B cell (primary cell): ENCODE measurements at regions not wholly inside any gene's neighbourhood (a gene's known extent, or its start where the extent isn't known, plus 50 kb on each side); places are given as distances from the start of the nearest gene placed in this dataset.

Experiments used
- ATAC-seq: fragments of 200-7000 bp; cut with Tn5 transposase; one replicate; pipeline ENCODE4 v1.10.0; 2021; ENCODE audit warnings: low read depth, mild to moderate bottlenecking, moderate number of reproducible peaks, moderate library complexity
- CTCF ChIA-PET: fragments of 350-600 bp; sonication (Branson Sonifier 250); formaldehyde crosslinking; loops from one replicate; lab custom pipeline; 2021; ENCODE audit warnings: antibody characterized with exemption, inconsistent platforms; lab: Charles Lee
- POLR2A ChIA-PET: fragments of 350-600 bp; sonication (Branson Sonifier 250); formaldehyde crosslinking; loops from one replicate; lab custom pipeline; 2021; ENCODE audit warnings: antibody characterized with exemption; lab: Charles Lee
- DNase-seq: peaks from one replicate; pipeline ENCODE4 v3.0.0; 2013
- H2AFZ ChIP-seq: 2 replicates; pipeline ENCODE4 v1.6.1; 2012; ENCODE audit warnings: mild to moderate bottlenecking, low read depth, low read length; ENCODE audit not compliant: insufficient read depth, poor library complexity, severe bottlenecking
- H3K27ac ChIP-seq, 2 donors: 1 replicate in 1 of 2; 2 replicates in 1 of 2; pipeline ENCODE4 v1.5.1; 2012 to 2013; ENCODE audit warnings: low read length in 2 of 2, mild to moderate bottlenecking in 2 of 2, moderate library complexity in 1 of 2
- H3K27me3 ChIP-seq, 4 experiments: fragments of 200-600 bp in 1 of 4; sonication (generic) in 1 of 4; replicated peaks in 1 of 4; 1 replicate in 2 of 4; 2 replicates in 2 of 4; pipeline versions ENCODE4 v1.6.1 to v1.7.0; 2013 to 2016; ENCODE audit warnings: low read length in 3 of 4, mild to moderate bottlenecking in 2 of 4, mixed read lengths in 1 of 4, moderate library complexity in 1 of 4; ENCODE audit not compliant: insufficient read depth in 4 of 4, control insufficient read depth in 3 of 4; ENCODE audit errors: control extremely low read depth in 1 of 4
- H3K36me3 ChIP-seq, 2 experiments: replicated peaks in 1 of 2; 1 replicate in 1 of 2; 2 replicates in 1 of 2; pipeline versions ENCODE4 v1.6.1 to v1.7.1; 2013; ENCODE audit warnings: low read length in 1 of 2; ENCODE audit not compliant: insufficient read depth in 2 of 2, control insufficient read depth in 1 of 2; ENCODE audit errors: control extremely low read depth in 1 of 2, extremely low read depth in 1 of 2
- H3K4me1 ChIP-seq, 2 donors: fragments of 200-600 bp in 1 of 2; sonication (generic) in 1 of 2; 1 replicate in 1 of 2; 2 replicates in 1 of 2; pipeline versions ENCODE4 v1.5.1 to v1.6.1; 2013 to 2017; ENCODE audit warnings: low read length in 2 of 2; ENCODE audit not compliant: control insufficient read depth in 2 of 2, insufficient read depth in 2 of 2
- H3K4me2 ChIP-seq: replicated peaks from 2 replicates; pipeline ENCODE3; 2012; ENCODE audit warnings: mild to moderate bottlenecking, low read depth, low read length; ENCODE audit not compliant: poor library complexity, severe bottlenecking
- H3K4me3 ChIP-seq, 5 experiments: fragments of 200-600 bp in 1 of 5; sonication (generic) in 1 of 5; 1 replicate in 3 of 5; 2 replicates in 2 of 5; pipeline versions ENCODE4 v1.5.1 to v1.7.0; 2011 to 2016; ENCODE audit warnings: low read length in 4 of 5, mild to moderate bottlenecking in 4 of 5, low read depth in 2 of 5, control low read depth in 1 of 5, moderate library complexity in 1 of 5; ENCODE audit not compliant: insufficient read depth in 1 of 5; ENCODE audit errors: control extremely low read depth in 1 of 5, extremely low read depth in 1 of 5
- H3K79me2 ChIP-seq: fragments of 200-600 bp; sonication (generic); one replicate; pipeline ENCODE4 v1.6.0; 2016; ENCODE audit warnings: low read length; ENCODE audit not compliant: control insufficient read depth, insufficient read depth
- H3K9ac ChIP-seq: fragments of 200-600 bp; sonication (generic); 2 replicates; pipeline ENCODE4 v1.6.1; 2017; ENCODE audit warnings: mild to moderate bottlenecking, low read length, moderate library complexity
- H3K9me3 ChIP-seq, 3 donors: one replicate each; pipeline versions ENCODE4 v1.6.1 to v1.7.1; 2013; ENCODE audit warnings: low read length in 2 of 3; ENCODE audit not compliant: control insufficient read depth in 2 of 3, insufficient read depth in 1 of 3; ENCODE audit errors: control extremely low read depth in 1 of 3
- H4K20me1 ChIP-seq: 2 replicates; pipeline ENCODE4 v1.6.0; 2012; ENCODE audit warnings: mild to moderate bottlenecking, low read length; ENCODE audit not compliant: insufficient read depth, control insufficient read depth, poor library complexity, severe bottlenecking
- H3K27ac Mint-ChIP-seq: one replicate; pipeline ENCODE4 v1.8.0; 2021; ENCODE audit warnings: mixed read lengths
- H3K27me3 Mint-ChIP-seq: one replicate; pipeline ENCODE4 v1.8.0; 2021; ENCODE audit warnings: mixed read lengths
- H3K4me1 Mint-ChIP-seq: one replicate; pipeline ENCODE4 v1.8.0; 2021; ENCODE audit warnings: mixed read lengths
- H3K4me3 Mint-ChIP-seq: one replicate; pipeline ENCODE4 v1.8.0; 2021; ENCODE audit warnings: mixed read lengths
- H3K9me3 Mint-ChIP-seq: one replicate; pipeline ENCODE4 v1.8.0; 2022; ENCODE audit warnings: mixed read lengths; ENCODE audit not compliant: insufficient read depth
- EZH2 ChIP-seq: IDR thresholded peaks from 2 replicates; pipeline ENCODE4 v1.6.1; 2012; ENCODE audit warnings: borderline replicate concordance, low read depth, mild to moderate bottlenecking, moderate library complexity, low read length; ENCODE audit not compliant: insufficient read depth, poor library complexity, severe bottlenecking
- whole genome bisulfite sequencing: methylation state at CpG from one replicate; pipeline ENCODE4 v1.1.5; 2013; ENCODE audit warnings: missing lambda C conversion rate; ENCODE audit not compliant: insufficient coverage; 5-methylcytosine and 5-hydroxymethylcytosine counted together
- intact Hi-C: fragments of 100-400 bp; cut with micrococcal nuclease; formaldehyde crosslinking; loops from one replicate; pipeline ENCODE4 v1.10.0; 2022
- TF ChIP-seq, protein P1 (sequence below): fragments of 200-600 bp; IDR thresholded peaks from one replicate; pipeline ENCODE4 v1.8.0; 2022; ENCODE audit warnings: antibody characterized with exemption, mild to moderate bottlenecking

GRCh38 chr10:9895981-9896380, 1121.7 kb upstream of the CELF2 start:
- Mint-ChIP-seq H3K27me3 (no peaks in the 10 kb centered on the region), H3K4me1 (no peaks in the 10 kb centered on the region), H3K9me3 (no peaks in the 10 kb centered on the region), H3K27ac (no peak overlapping the region), H3K4me3 (no peak overlapping the region)
- Histone ChIP-seq H3K9me3 (peaks cover 0 to 1% (median 0%) of the 10 kb centered on the region in 3 donors), H3K4me1 (no peaks in the 10 kb centered on the region), H3K27me3 (no peaks in the 10 kb centered on the region), H3K4me2 (no peak overlapping the region), H2AFZ (no peak overlapping the region), H3K36me3 (no peaks in the 10 kb centered on the region), H3K79me2 (no peaks in the 10 kb centered on the region), H3K27ac (no peak overlapping the region), H3K9ac (no peak overlapping the region), H4K20me1 (no peaks in the 10 kb centered on the region), H3K4me3 (no peak overlapping the region)
- intact Hi-C loops = no loop called here
- POLR2A ChIA-PET = no interaction called here
- no peak for TF ChIP-seq EZH2
- TF ChIP-seq, protein P1, sequence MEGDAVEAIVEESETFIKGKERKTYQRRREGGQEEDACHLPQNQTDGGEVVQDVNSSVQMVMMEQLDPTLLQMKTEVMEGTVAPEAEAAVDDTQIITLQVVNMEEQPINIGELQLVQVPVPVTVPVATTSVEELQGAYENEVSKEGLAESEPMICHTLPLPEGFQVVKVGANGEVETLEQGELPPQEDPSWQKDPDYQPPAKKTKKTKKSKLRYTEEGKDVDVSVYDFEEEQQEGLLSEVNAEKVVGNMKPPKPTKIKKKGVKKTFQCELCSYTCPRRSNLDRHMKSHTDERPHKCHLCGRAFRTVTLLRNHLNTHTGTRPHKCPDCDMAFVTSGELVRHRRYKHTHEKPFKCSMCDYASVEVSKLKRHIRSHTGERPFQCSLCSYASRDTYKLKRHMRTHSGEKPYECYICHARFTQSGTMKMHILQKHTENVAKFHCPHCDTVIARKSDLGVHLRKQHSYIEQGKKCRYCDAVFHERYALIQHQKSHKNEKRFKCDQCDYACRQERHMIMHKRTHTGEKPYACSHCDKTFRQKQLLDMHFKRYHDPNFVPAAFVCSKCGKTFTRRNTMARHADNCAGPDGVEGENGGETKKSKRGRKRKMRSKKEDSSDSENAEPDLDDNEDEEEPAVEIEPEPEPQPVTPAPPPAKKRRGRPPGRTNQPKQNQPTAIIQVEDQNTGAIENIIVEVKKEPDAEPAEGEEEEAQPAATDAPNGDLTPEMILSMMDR = no peak
- DNase-seq = no peak
- CTCF ChIA-PET = no interaction called here
- no peak for ATAC-seq

DNA sequence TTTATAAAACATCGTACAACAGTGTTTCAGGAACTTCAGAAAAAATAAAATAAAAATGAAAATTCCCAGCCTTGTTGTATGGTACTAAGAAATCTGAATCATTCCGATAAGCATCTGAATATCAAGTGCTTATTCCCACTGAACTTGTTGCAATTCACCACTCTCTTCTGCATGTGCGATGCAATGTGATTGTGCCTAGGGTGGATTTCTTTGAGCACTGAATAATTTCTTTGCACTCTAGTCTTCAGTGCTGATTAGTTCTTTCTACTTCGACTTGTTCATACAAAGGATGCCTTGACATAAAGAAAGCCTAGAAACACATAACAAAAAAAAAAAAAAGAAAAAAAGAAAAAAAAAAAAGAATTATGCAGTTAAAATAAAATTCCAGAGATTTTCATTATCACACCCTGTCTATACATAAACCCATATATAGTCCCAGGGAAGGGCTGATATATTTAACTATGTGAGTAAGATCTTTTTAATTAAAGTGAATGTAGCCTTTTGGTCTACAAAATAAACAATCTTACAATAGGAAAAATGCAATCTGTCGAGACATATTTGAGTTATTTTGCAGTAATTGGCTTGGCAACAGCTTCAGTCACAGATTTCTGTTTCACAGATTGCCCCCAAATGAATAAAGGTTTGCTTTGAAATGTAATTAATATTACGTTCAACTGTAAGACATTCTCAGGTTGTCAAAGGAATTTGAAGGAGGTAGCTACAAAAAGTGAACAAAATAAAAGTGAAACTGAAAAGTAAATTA, 1118.9 kb upstream of the CELF2 start:
- H3K4me2 ChIP-seq = no peak overlapping the region
- H3K27ac ChIP-seq = no peak overlapping the region
- ChIA-PET POLR2A (no interaction called here), CTCF (no interaction called here)
- no peaks in the 10 kb centered on the region for H3K4me1 Mint-ChIP-seq
- ATAC-seq (no peak), DNase-seq (no peak)
- no peaks in the 10 kb centered on the region for H3K27me3 Mint-ChIP-seq
- WGBS = 100% methylated on average over 1 of the region's 6 CpGs
- no peak overlapping the region for H2AFZ ChIP-seq
- TF ChIP-seq, protein P1 = no peak
- TF ChIP-seq EZH2 = no peak
- no peaks in the 10 kb centered on the region for H4K20me1 ChIP-seq
- H3K4me1 ChIP-seq = no peaks in the 10 kb centered on the region
- H3K36me3 ChIP-seq = no peaks in the 10 kb centered on the region
- H3K4me3 Mint-ChIP-seq = no peak overlapping the region
- H3K9ac ChIP-seq = no peak overlapping the region
- no peaks in the 10 kb centered on the region for H3K79me2 ChIP-seq
- H3K9me3 ChIP-seq = peaks cover 0 to under 1% (median 0%) of the 10 kb centered on the region in 3 donors
- H3K4me3 ChIP-seq = no peak overlapping the region
- H3K27me3 ChIP-seq = no peaks in the 10 kb centered on the region
- no peak overlapping the region for H3K27ac Mint-ChIP-seq
- intact Hi-C loops = no loop called here
- H3K9me3 Mint-ChIP-seq = no peaks in the 10 kb centered on the region
